Liver (tissue), 3 donors: ENCODE measurements at regions not wholly inside any gene's neighbourhood (a gene's known extent, or its start where the extent isn't known, plus 50 kb on each side); places are given as distances from the start of the nearest gene placed in this dataset.

Experiments
- GABPA ChIP-seq, 2 donors: IDR thresholded peaks in 1 of 2; conservative IDR thresholded peaks in 1 of 2; 2 replicates each; pipeline ENCODE4 v1.6.1; 2016; ENCODE audit warnings: antibody characterized with exemption in 2 of 2, mild to moderate bottlenecking in 1 of 2, moderate library complexity in 1 of 2
- JUND ChIP-seq, 2 donors: IDR thresholded peaks; 2 replicates each; pipeline ENCODE4 v1.6.1; 2016; ENCODE audit warnings: antibody characterized with exemption in 2 of 2
- TF ChIP-seq, protein P1 (sequence below): fragments of 150-350 bp; IDR thresholded peaks from 2 replicates; pipeline ENCODE4 v1.5.1; 2017; ENCODE audit warnings: improper control_type of control experiment, low read depth, low read length; ENCODE audit not compliant: missing input control
- TF ChIP-seq, protein P2 (sequence below): IDR thresholded peaks from 2 replicates; pipeline ENCODE4 v1.6.1; 2016; ENCODE audit warnings: antibody characterized with exemption, mild to moderate bottlenecking
- donor health status: healthy.
- donor health status: healthy.

- TF ChIP-seq GABPA (IDR thresholded peaks at IDR 0.05 in 1 of 2, conservative IDR thresholded peaks at IDR 0.05 in 1 of 2) (no peak), JUND (IDR thresholded peaks at IDR 0.05) (no peak)
- TF ChIP-seq, protein P1, sequence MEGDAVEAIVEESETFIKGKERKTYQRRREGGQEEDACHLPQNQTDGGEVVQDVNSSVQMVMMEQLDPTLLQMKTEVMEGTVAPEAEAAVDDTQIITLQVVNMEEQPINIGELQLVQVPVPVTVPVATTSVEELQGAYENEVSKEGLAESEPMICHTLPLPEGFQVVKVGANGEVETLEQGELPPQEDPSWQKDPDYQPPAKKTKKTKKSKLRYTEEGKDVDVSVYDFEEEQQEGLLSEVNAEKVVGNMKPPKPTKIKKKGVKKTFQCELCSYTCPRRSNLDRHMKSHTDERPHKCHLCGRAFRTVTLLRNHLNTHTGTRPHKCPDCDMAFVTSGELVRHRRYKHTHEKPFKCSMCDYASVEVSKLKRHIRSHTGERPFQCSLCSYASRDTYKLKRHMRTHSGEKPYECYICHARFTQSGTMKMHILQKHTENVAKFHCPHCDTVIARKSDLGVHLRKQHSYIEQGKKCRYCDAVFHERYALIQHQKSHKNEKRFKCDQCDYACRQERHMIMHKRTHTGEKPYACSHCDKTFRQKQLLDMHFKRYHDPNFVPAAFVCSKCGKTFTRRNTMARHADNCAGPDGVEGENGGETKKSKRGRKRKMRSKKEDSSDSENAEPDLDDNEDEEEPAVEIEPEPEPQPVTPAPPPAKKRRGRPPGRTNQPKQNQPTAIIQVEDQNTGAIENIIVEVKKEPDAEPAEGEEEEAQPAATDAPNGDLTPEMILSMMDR: no peak
- TF ChIP-seq, protein P2, sequence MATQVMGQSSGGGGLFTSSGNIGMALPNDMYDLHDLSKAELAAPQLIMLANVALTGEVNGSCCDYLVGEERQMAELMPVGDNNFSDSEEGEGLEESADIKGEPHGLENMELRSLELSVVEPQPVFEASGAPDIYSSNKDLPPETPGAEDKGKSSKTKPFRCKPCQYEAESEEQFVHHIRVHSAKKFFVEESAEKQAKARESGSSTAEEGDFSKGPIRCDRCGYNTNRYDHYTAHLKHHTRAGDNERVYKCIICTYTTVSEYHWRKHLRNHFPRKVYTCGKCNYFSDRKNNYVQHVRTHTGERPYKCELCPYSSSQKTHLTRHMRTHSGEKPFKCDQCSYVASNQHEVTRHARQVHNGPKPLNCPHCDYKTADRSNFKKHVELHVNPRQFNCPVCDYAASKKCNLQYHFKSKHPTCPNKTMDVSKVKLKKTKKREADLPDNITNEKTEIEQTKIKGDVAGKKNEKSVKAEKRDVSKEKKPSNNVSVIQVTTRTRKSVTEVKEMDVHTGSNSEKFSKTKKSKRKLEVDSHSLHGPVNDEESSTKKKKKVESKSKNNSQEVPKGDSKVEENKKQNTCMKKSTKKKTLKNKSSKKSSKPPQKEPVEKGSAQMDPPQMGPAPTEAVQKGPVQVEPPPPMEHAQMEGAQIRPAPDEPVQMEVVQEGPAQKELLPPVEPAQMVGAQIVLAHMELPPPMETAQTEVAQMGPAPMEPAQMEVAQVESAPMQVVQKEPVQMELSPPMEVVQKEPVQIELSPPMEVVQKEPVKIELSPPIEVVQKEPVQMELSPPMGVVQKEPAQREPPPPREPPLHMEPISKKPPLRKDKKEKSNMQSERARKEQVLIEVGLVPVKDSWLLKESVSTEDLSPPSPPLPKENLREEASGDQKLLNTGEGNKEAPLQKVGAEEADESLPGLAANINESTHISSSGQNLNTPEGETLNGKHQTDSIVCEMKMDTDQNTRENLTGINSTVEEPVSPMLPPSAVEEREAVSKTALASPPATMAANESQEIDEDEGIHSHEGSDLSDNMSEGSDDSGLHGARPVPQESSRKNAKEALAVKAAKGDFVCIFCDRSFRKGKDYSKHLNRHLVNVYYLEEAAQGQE: no peak
Observed at GRCh38 chr22:49720279-49720959, 107.3 kb downstream of the BRD1 start.
